ENCODE measurements at regions not wholly inside any gene's neighbourhood (a gene's known extent, or its start where the extent isn't known, plus 50 kb on each side); places are given as distances from the start of the nearest gene placed in this dataset.

DNA sequence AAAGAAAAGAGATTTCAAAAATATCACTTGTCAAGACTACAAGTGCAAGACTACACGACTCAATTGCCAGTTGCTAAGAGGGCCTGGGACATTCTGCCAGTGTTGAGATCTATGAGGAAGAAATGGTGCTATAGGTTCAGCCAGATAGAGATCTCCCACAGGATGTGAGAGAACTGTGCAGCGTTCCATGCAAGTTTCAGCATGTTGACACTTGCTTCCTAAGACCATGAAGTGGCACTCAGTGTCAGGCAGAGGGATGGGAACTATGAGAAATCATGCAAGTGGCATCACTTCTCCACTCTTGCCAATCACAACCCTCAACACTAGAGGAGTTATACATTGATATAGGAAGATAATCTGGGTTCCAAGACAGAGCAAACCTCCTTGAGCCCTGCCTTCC, 210.3 kb downstream of the CHRM2 start:
- Histone ChIP-seq H2AFZ (no peak overlapping the region), H3K9me2 (ENCODE audit: insufficient read depth) (no peaks in the 10 kb centered on the region), H3K27ac (no peak overlapping the region), H3K36me3 (ENCODE audit: low read depth) (no peaks in the 10 kb centered on the region), H3K9me3 (ENCODE audit: insufficient read depth, low read depth) (no peaks in the 10 kb centered on the region), H4K20me1 (ENCODE audit: insufficient read depth) (no peaks in the 10 kb centered on the region), H3K4me3 (no peak overlapping the region), H3F3A (ENCODE audit: insufficient read depth, low read depth) (no peaks in the 10 kb centered on the region), H3K27me3 (ENCODE audit: insufficient read depth, low read depth) (no peaks in the 10 kb centered on the region), H3K4me1 (replicated peaks; ENCODE audit: insufficient read depth) (no peaks in the 10 kb centered on the region), H3K79me2 (ENCODE audit: low read depth) (no peaks in the 10 kb centered on the region), H3K4me2 (no peak overlapping the region)
- TF ChIP-seq, protein P1, sequence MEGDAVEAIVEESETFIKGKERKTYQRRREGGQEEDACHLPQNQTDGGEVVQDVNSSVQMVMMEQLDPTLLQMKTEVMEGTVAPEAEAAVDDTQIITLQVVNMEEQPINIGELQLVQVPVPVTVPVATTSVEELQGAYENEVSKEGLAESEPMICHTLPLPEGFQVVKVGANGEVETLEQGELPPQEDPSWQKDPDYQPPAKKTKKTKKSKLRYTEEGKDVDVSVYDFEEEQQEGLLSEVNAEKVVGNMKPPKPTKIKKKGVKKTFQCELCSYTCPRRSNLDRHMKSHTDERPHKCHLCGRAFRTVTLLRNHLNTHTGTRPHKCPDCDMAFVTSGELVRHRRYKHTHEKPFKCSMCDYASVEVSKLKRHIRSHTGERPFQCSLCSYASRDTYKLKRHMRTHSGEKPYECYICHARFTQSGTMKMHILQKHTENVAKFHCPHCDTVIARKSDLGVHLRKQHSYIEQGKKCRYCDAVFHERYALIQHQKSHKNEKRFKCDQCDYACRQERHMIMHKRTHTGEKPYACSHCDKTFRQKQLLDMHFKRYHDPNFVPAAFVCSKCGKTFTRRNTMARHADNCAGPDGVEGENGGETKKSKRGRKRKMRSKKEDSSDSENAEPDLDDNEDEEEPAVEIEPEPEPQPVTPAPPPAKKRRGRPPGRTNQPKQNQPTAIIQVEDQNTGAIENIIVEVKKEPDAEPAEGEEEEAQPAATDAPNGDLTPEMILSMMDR (conservative IDR thresholded peaks at IDR 0.05) = no peak
- no peak for TF ChIP-seq EZH2 (IDR thresholded peaks at IDR 0.05; ENCODE audit: low read depth)
- intact Hi-C loops (cut with micrococcal nuclease; ENCODE audit: unreplicated experiment) = no loop called here
- no peak for DNase-seq
- BruUV-seq (replicated peaks) = no TSS peak
- ChIA-PET CTCF (no interaction called here), POLR2A (ENCODE audit: unreplicated experiment) (no interaction called here)

DNA sequence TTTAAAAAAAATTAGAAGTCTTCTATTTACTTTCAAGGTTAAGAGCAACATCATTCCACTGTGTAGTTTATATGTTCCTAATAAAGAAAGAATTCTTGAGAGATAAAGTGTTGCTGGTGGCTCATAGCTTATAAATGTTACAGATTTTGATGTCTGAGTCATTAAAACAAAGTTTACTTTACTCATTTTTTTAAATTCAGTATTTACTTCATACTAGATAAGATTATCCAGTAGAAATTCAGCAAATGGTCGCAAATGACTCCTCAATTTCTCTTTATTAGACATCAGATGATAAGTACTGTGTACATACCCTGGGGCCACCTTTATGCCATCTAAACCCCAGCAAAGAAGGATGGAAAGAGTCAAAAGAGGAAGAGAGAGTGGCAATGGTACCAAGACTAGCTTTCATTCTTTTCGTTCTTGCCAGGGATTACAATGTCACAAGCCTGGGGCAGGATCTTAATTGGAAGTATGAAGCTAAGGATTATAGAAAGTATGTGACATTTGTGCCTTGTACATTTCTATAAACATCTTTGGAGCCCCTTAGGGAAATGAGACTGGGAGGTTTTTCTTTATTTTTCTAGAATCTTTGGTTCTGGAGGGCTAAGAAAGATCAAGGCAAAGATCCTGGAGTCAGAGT, 206.1 kb downstream of the CHRM2 start:
- Histone ChIP-seq H3K27ac (no peak overlapping the region), H3K4me2 (no peak overlapping the region), H3K79me2 (ENCODE audit: low read depth) (no peaks in the 10 kb centered on the region), H3K9me2 (ENCODE audit: insufficient read depth) (no peaks in the 10 kb centered on the region), H4K20me1 (ENCODE audit: insufficient read depth) (no peaks in the 10 kb centered on the region), H2AFZ (no peak overlapping the region), H3K36me3 (ENCODE audit: low read depth) (no peaks in the 10 kb centered on the region), H3K9me3 (ENCODE audit: insufficient read depth, low read depth) (no peaks in the 10 kb centered on the region), H3K4me3 (no peak overlapping the region), H3K27me3 (ENCODE audit: insufficient read depth, low read depth) (no peaks in the 10 kb centered on the region), H3K4me1 (replicated peaks; ENCODE audit: insufficient read depth) (peaks cover 5% of the 10 kb centered on the region; the same call in 1 of the 2 replicates), H3F3A (ENCODE audit: insufficient read depth, low read depth) (no peaks in the 10 kb centered on the region)
- POLR2A ChIA-PET (ENCODE audit: unreplicated experiment) = interaction anchor here (0.6 kb wide), 2 partner anchors 1586 to 1678 kb away, joined by 3 to 6 read pairs; no protein-coding TSS in a partner anchor
- CTCF ChIA-PET = no interaction called here
- TF ChIP-seq, protein P1 (conservative IDR thresholded peaks at IDR 0.05) = no peak
- no peak for TF ChIP-seq EZH2 (IDR thresholded peaks at IDR 0.05; ENCODE audit: low read depth)
- no TSS peak for BruUV-seq (replicated peaks)
- intact Hi-C loops (cut with micrococcal nuclease; ENCODE audit: unreplicated experiment) = no loop called here
- DNase-seq = no peak

DNA sequence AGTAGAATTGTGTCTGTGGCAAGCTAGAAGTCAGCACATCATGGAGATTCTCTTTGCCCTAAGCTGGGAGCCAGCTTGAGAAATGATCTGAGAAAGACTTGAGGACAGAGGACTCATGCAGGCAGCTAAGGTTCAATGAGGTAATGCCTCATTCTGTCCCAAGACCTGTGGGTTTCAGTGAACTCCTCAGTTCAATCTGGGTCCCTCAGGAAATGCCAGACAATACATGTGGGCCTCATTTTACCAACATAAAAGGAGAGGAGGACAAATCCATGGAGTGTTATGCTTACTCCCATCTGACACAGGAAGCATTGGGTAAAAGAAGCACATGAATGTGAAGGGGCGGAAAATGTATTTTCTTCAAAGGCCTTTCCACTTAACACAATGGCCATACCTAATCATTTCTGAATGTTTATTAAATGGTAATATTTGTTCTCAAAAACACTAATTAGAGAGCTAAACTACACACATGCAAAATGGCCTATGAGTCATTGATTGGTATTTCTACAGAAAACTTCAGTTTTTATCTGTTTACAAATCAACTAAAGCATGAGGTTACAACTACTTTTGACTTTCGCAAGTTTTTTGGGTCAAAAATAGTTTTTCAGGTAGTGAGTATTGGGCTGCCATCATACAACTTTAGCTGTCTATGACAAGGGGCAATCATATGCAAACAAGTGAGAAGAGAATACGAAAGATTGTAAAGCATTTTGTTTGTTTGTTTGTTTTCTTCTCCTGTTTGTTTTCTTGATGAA, 205.3 kb downstream of the CHRM2 start:
- no peak overlapping the region for H2AFZ ChIP-seq
- no peak overlapping the region for H3K27ac ChIP-seq
- ChIA-PET CTCF (no interaction called here), POLR2A (ENCODE audit: unreplicated experiment) (no interaction called here)
- intact Hi-C loops (cut with micrococcal nuclease; ENCODE audit: unreplicated experiment) = no loop called here
- no peaks in the 10 kb centered on the region for H3F3A ChIP-seq (ENCODE audit: insufficient read depth, low read depth)
- TF ChIP-seq, protein P1 (conservative IDR thresholded peaks at IDR 0.05) = no peak
- no peak for TF ChIP-seq EZH2 (IDR thresholded peaks at IDR 0.05; ENCODE audit: low read depth)
- H3K4me3 ChIP-seq = no peak overlapping the region
- no TSS peak for BruUV-seq (replicated peaks)
- H4K20me1 ChIP-seq (ENCODE audit: insufficient read depth) = no peaks in the 10 kb centered on the region
- no peaks in the 10 kb centered on the region for H3K79me2 ChIP-seq (ENCODE audit: low read depth)
- no peak overlapping the region for H3K4me2 ChIP-seq
- no peaks in the 10 kb centered on the region for H3K9me3 ChIP-seq (ENCODE audit: insufficient read depth, low read depth)
- H3K27me3 ChIP-seq (ENCODE audit: insufficient read depth, low read depth) = no peaks in the 10 kb centered on the region
- H3K4me1 ChIP-seq (replicated peaks; ENCODE audit: insufficient read depth) = peaks cover 5% of the 10 kb centered on the region; the same call in 1 of the 2 replicates
- DNase-seq = no peak
- no peaks in the 10 kb centered on the region for H3K36me3 ChIP-seq (ENCODE audit: low read depth)
- no peaks in the 10 kb centered on the region for H3K9me2 ChIP-seq (ENCODE audit: insufficient read depth)
